ENCODE measurements at regions not wholly inside any gene's neighbourhood (a gene's known extent, or its start where the extent isn't known, plus 50 kb on each side); places are given as distances from the start of the nearest gene placed in this dataset.

- Mint-ChIP-seq H3K27ac (ENCODE audit: unreplicated experiment) (no peak overlapping the region), H3K27me3 (ENCODE audit: unreplicated experiment) (peaks cover 12% of the 10 kb centered on the region), H3K9me3 (ENCODE audit: low read depth, unreplicated experiment) (peaks cover under 1% of the 10 kb centered on the region), H3K4me1 (ENCODE audit: low read depth, unreplicated experiment) (no peaks in the 10 kb centered on the region), H3K36me3 (ENCODE audit: insufficient read depth, unreplicated experiment) (no peaks in the 10 kb centered on the region), H3K4me3 (ENCODE audit: low read depth, unreplicated experiment) (no peak overlapping the region)
- no peak for DNase-seq
- no peak for TF ChIP-seq CTCF (IDR thresholded peaks at IDR 0.05; ENCODE audit: unreplicated experiment)
- intact Hi-C loops (cut with micrococcal nuclease; ENCODE audit: unreplicated experiment) = no loop called here
- CTCF ChIA-PET = no interaction called here
- no TSS peak for BruUV-seq (replicated peaks)
These were observed 308.5 kb upstream of the TFPI start for GRCh38 chr2:187862715-187863114.

- BruUV-seq (replicated peaks) = no TSS peak
- Mint-ChIP-seq H3K27ac (ENCODE audit: unreplicated experiment) (no peak overlapping the region), H3K4me3 (ENCODE audit: low read depth, unreplicated experiment) (no peak overlapping the region), H3K9me3 (ENCODE audit: low read depth, unreplicated experiment) (peaks cover 13% of the 10 kb centered on the region), H3K27me3 (ENCODE audit: unreplicated experiment) (peaks cover 33% of the 10 kb centered on the region), H3K4me1 (ENCODE audit: low read depth, unreplicated experiment) (no peaks in the 10 kb centered on the region), H3K36me3 (ENCODE audit: insufficient read depth, unreplicated experiment) (no peaks in the 10 kb centered on the region)
- CTCF ChIA-PET = no interaction called here
- intact Hi-C loops (cut with micrococcal nuclease; ENCODE audit: unreplicated experiment) = no loop called here
- no peak for TF ChIP-seq CTCF (IDR thresholded peaks at IDR 0.05; ENCODE audit: unreplicated experiment)
- DNase-seq = no peak
These were observed 310.8 kb upstream of the TFPI start for GRCh38 chr2:187865025-187865424.

GRCh38 chr2:187867165-187867564 lies 312.9 kb upstream of the TFPI start:
- intact Hi-C loops (cut with micrococcal nuclease; ENCODE audit: unreplicated experiment) = no loop called here
- H3K4me3 Mint-ChIP-seq (ENCODE audit: low read depth, unreplicated experiment) = no peak overlapping the region
- no TSS peak for BruUV-seq (replicated peaks)

GRCh38 chr2:187869195-187869594 lies 315.0 kb upstream of the TFPI start:
- Mint-ChIP-seq H3K9me3 (ENCODE audit: low read depth, unreplicated experiment) (peaks cover 13% of the 10 kb centered on the region), H3K4me1 (ENCODE audit: low read depth, unreplicated experiment) (no peaks in the 10 kb centered on the region), H3K27me3 (ENCODE audit: unreplicated experiment) (peaks cover 33% of the 10 kb centered on the region), H3K27ac (ENCODE audit: unreplicated experiment) (no peak overlapping the region), H3K4me3 (ENCODE audit: low read depth, unreplicated experiment) (no peak overlapping the region), H3K36me3 (ENCODE audit: insufficient read depth, unreplicated experiment) (no peaks in the 10 kb centered on the region)
- DNase-seq = no peak
- intact Hi-C loops (cut with micrococcal nuclease; ENCODE audit: unreplicated experiment) = no loop called here
- CTCF ChIA-PET = interaction anchor here (0.7 kb wide), 1 partner anchor 1246 kb away, joined by 4 read pairs; no protein-coding TSS in a partner anchor
- TF ChIP-seq CTCF (IDR thresholded peaks at IDR 0.05; ENCODE audit: unreplicated experiment) = no peak
- no TSS peak for BruUV-seq (replicated peaks)

More at GRCh38 chr2:187867165-187867564, 312.9 kb upstream of the TFPI start:
- H3K36me3 Mint-ChIP-seq (ENCODE audit: insufficient read depth, unreplicated experiment) = no peaks in the 10 kb centered on the region
- DNase-seq = no peak
- H3K27ac Mint-ChIP-seq (ENCODE audit: unreplicated experiment) = no peak overlapping the region
- peaks cover 13% of the 10 kb centered on the region for H3K9me3 Mint-ChIP-seq (ENCODE audit: low read depth, unreplicated experiment)
- CTCF ChIA-PET = interaction anchor here (0.5 to 0.8 kb wide), 2 partner anchors 14 to 48 kb away, joined by 3 to 4 read pairs; no protein-coding TSS in a partner anchor
- no peaks in the 10 kb centered on the region for H3K4me1 Mint-ChIP-seq (ENCODE audit: low read depth, unreplicated experiment)
- TF ChIP-seq CTCF (IDR thresholded peaks at IDR 0.05; ENCODE audit: unreplicated experiment) = no peak
- peaks cover 33% of the 10 kb centered on the region for H3K27me3 Mint-ChIP-seq (ENCODE audit: unreplicated experiment)
